ENCODE measurements at regions not wholly inside any gene's neighbourhood (a gene's known extent, or its start where the extent isn't known, plus 50 kb on each side); places are given as distances from the start of the nearest gene placed in this dataset.

DNA sequence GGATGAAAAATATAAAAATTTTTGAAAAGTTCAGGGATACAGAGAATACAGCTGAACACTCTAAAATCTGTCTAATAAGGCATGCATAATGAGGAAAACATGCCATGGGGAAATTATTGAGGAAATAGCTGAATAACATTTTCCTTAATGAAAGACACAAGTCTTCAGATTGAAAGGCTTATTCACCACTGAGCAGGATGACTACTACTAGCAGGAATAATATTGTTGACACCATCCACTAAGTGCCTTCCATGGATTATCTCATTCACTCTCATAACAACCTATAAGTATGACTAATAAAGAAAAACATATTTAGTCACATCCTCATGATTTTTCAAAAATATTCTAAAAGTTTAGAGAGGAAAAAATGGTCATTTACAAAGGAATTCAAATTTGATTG, 96.7 kb upstream of the FER start:
- no peak for DNase-seq (ENCODE audit: low read depth)
- TF ChIP-seq, protein P1, sequence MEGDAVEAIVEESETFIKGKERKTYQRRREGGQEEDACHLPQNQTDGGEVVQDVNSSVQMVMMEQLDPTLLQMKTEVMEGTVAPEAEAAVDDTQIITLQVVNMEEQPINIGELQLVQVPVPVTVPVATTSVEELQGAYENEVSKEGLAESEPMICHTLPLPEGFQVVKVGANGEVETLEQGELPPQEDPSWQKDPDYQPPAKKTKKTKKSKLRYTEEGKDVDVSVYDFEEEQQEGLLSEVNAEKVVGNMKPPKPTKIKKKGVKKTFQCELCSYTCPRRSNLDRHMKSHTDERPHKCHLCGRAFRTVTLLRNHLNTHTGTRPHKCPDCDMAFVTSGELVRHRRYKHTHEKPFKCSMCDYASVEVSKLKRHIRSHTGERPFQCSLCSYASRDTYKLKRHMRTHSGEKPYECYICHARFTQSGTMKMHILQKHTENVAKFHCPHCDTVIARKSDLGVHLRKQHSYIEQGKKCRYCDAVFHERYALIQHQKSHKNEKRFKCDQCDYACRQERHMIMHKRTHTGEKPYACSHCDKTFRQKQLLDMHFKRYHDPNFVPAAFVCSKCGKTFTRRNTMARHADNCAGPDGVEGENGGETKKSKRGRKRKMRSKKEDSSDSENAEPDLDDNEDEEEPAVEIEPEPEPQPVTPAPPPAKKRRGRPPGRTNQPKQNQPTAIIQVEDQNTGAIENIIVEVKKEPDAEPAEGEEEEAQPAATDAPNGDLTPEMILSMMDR (IDR thresholded peaks at IDR 0.05; ENCODE audit: control insufficient read depth, extremely low read depth, insufficient read depth) = no peak
- no peak overlapping the region for H3K4me3 ChIP-seq (ENCODE audit: low read depth, low read length)

DNA sequence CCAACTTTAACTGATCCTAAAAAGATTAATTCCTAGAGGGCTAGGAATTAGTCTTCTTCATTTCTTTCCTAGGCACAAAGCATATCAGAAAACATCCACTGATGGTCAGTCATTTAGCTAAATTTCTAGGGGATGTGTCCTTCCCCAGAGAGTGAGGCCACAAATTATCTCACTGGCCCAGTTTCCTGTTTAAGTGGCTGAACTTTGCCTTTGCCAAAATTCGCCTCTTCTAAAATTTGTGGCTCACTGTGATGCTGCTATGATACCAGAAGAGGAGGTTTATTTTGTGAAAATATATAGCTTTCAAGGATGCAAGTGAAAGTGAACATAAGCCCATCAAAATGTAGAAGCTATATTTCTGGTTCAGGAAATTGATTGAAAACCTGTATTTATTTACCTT, 98.1 kb upstream of the FER start:
- no peak for DNase-seq (ENCODE audit: low read depth)
- TF ChIP-seq, protein P1 (IDR thresholded peaks at IDR 0.05; ENCODE audit: control insufficient read depth, extremely low read depth, insufficient read depth) = no peak
- no peak overlapping the region for H3K4me3 ChIP-seq (ENCODE audit: low read depth, low read length)

DNA sequence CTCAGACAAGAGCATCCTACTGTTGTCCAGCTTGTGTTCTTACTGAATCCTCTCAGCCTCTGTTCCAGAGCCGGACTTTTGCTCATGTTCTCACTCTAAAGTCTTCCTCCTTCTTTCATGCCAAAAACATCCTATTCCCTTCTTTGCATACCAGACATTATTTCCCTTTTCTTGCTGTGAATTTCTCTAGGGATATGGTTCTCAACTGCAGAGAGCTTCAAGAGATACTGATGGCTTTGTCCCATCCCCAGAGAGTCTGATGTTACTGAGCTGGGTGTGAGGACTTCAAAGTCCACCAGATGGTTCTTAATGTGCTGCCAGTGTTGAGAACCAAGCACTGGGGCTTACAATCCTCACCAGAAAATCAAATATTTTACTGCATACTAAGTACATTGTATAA, 98.6 kb upstream of the FER start:
- no peak overlapping the region for H3K4me3 ChIP-seq (ENCODE audit: low read depth, low read length)
- DNase-seq (ENCODE audit: low read depth) = no peak

DNA sequence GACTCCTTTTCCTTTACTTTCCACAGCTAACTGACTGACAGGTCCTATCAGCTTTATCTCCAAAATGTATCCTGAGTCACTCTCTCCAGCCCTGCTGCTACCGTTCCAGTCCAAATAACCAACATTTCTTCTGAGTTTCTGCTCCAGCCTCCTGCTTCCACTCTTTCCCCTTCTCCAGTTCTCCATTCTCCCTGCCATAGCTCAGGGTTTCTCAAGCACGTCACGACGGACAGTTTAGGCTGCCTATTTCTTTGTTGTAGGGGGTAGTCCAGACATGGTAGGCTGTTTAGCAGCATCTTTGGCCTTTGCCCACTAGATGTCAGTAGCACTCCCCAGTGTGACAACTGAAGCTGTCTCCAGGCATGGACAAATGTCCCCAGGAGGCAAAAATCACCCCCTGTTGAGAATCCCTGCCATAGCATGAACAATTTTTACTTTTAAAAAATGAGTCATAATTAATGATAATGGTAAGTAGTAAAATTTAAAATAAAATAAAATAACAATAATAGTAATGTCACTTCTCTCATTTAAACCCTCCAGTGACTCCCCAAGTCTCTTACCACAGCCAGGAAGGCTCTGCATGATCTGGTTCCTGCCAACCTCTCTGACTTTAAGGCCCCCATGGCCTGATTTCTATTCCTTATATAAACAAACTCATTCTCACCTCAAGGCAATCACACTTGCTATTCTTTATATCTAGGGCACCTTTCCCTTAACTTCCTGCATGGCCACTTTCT, 105.4 kb upstream of the FER start:
- peak; percentile 46 for DNase-seq (ENCODE audit: low read depth)
- H3K4me3 ChIP-seq (ENCODE audit: low read depth, low read length) = no peak overlapping the region
- TF ChIP-seq, protein P1 (IDR thresholded peaks at IDR 0.05; ENCODE audit: control insufficient read depth, extremely low read depth, insufficient read depth) = peak; percentile 96

More for the DNA sequence above, 98.6 kb upstream of the FER start:
- TF ChIP-seq, protein P1 (IDR thresholded peaks at IDR 0.05; ENCODE audit: control insufficient read depth, extremely low read depth, insufficient read depth) = no peak

DNA sequence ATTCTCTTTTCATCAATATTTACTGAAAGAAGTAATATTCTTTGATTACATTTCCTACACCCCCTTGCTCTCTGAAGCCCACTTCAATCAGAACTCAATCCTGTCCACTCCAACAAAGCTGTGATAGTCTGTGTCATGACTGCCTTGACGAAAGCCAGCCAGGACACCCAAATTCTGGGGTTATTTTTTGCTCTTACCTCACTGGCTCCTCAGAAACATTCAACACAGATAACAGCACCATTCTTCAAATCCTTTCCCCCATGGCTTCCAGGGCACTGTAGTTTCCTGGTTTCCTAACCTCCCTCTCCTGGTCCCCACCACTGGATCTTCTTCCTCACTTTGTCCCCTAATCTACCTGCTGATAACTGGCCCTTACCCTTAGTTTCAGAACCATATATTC, 106.1 kb upstream of the FER start:
- no peak overlapping the region for H3K4me3 ChIP-seq (ENCODE audit: low read depth, low read length)
- no peak for DNase-seq (ENCODE audit: low read depth)
- TF ChIP-seq, protein P1 (IDR thresholded peaks at IDR 0.05; ENCODE audit: control insufficient read depth, extremely low read depth, insufficient read depth) = no peak

DNA sequence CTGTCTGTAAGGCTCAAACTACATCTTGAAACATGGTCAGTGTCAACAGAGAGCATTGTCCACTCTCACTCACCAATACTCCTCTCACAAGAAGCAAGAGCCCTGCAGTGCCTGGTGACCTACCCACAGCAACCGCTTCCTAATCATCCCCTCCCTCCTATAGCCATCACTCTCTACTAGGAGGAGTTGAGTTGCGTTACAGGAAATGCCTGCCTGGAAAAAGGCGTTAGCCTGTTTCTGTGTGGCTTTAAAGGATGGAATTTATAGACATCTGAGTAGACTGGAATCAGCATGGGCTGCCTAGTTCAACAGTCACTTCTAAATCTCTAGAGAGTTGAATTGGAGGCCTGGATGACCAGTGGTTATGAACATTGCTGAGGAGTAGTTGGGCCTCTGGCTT, 108.3 kb upstream of the FER start:
- TF ChIP-seq, protein P1 (IDR thresholded peaks at IDR 0.05; ENCODE audit: control insufficient read depth, extremely low read depth, insufficient read depth) = no peak
- no peak overlapping the region for H3K4me3 ChIP-seq (ENCODE audit: low read depth, low read length)
- DNase-seq (ENCODE audit: low read depth) = no peak

DNA sequence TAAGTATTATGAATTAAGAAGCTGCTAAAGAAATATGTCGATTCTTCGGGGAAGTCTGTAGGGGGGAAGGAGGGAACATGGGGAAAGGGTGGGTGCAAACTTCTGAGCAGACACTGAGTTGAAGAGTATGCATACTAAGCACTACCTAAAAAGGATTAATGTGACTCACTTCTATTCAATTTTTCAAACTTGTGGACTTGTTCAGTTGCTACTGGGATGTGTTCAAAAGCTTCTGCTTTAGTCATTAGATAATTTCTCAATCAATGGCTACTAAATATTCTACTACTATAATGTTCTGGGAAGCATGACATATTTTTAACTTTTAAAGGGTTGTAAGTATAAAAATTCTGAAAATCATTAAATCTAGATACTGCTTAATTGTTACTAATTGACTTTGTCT, 109.7 kb upstream of the FER start:
- no peak overlapping the region for H3K4me3 ChIP-seq (ENCODE audit: low read depth, low read length)
- DNase-seq (ENCODE audit: low read depth) = no peak
- TF ChIP-seq, protein P1 (IDR thresholded peaks at IDR 0.05; ENCODE audit: control insufficient read depth, extremely low read depth, insufficient read depth) = no peak

Data from LNCaP clone FGC (cell line).